HG03469 (cell line): ENCODE measurements at regions not wholly inside any gene's neighbourhood (a gene's known extent, or its start where the extent isn't known, plus 50 kb on each side); places are given as distances from the start of the nearest gene placed in this dataset.

Experiments
- ATAC-seq: cut with Tn5 transposase; IDR thresholded peaks from one replicate; pipeline ENCODE4 v1.9.1; 2021; ENCODE audit warnings: mild to moderate bottlenecking, moderate library complexity, moderate number of reproducible peaks; ENCODE audit not compliant: unreplicated experiment

- no peak for ATAC-seq
Observed at GRCh38 chr12:39127401-39127800, 222.0 kb upstream of the CPNE8 start.

DNA sequence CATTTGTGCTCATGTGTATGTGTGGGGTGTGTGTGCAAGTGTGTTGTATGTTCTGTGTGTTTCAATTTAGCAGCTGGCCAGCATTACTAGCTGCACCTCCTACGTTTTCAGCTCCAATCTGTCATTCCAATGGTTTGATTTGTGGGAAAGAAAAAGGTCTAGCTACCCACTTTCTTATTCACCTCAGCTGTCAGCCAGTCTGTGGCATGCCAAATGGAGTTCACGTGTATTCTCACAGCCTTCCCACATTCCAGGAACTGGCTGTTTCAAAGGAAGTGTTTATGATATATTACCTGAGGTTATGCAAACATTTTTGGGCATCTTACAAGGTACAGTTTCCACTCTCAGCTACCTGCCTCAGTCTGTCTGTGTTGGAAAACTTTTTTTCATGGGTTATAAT is 220.2 kb upstream of the CPNE8 start:
- ATAC-seq = no peak

DNA sequence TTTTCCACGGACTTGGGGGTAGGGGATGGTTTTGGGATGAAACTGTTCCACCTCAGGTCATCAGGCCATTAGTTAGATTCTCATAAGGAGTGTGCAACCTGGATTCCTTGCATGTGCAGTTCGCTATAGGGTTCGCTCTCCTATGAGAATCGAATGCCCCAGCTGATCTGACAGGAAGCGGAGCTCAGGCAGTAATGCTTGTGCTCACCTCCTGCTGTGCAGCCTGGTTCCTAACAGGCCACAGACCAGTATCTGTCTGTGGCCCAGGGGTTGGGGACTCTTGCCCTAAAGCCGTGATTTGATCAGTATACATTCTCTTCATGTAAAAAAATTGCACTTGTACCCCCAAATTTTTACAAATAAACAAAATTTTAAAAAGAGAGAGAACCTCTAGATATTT is 219.4 kb upstream of the CPNE8 start:
- no peak for ATAC-seq

DNA sequence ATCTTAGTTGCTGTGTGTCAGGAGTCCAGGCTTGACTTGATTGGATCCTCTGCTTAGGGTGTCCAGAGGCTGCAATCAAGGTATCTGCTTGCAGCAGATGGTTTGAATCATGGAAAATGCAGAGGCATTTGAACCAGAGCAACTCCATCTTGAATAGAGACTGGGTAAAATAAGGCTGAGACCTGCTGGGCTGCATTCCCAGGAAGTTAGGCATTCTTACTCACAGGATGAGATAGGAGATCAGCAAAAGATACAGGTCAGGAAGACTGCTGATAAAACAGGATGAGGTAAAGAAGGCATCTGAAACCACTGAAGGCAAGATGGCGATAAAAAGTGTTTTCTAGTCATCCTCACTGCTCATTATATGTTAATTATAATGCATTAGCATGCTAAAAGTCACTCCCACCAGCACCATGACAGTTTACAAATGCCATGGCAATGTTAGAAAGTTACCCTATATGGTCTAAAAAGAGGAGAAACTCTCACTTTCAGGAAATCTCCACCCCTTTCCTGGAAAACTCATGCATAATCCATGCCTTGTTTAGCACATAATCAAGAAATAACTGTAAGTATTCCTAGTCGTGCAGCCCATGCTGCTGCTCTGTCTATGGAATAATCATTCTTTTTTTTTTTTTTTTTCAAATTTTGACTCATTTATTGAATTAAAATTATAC is 218.3 kb upstream of the CPNE8 start:
- no peak for ATAC-seq

DNA sequence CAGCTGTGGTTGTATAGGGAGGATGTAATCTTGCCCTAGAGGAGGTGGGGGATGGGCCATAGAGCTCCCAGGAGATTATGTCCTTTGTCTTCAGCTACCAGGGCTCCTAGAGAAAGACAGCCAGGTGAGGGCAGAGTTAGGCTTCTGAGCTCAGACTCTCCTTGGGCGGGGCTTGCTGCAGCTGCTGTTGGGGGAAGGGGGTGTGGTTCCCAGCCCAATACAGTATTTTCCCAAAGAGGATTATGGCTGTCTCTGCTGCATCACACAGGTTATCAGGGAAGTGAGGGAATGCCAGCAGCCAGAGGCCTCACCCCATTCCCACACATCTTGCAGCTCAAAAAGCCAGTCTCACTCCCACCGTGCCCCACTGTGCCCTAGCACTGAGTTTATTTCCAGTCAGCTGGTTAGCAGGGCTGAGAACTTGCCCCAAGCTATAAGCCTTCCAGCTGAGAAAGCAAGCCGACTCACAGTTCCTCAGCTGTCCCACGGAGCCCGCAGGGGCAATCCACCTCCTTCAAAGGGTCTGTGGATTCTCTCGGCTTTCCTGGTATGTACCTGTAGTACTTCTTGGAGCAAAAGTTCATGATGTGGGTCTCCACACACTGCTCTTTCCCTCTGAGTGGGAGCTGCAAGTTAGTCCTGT is 217.3 kb upstream of the CPNE8 start:
- ATAC-seq = no peak

DNA sequence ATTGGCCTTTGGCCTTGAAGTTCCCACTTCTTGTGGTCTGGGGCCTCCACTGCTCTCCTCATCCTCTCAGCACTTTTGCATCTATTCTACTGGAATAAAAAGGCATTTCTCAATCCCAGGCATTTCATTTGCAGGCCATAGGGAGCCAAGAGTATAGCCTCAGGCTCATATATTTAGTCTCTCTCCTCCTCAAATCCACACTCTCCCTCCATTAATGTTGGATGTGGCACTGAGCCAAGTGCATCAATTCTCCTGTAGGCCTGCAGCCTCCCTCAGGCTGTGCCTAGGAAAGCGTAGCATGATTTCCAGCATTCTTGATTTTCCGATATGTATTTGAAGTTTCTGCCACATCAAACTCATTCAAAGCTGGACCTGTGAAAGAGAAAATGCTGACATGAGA is 211.5 kb upstream of the CPNE8 start:
- ATAC-seq = no peak

DNA sequence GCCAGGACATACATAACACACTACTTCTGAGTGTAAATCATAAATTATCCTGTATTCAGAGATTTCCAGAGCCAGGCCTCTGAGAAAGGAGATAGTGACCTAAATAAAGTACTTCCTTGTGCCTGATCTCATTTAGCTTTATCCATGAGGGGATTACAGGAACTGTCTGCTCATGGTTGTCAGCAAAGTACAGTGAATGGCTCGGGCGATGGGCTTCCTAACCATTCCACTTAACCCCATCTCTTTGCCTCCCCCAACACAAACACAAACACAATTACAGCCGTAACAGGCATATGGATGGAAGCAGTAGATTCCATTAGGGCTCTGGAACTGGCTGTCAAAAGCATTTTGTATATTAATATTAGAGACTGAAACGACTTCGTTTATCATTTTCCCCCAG is 206.7 kb upstream of the CPNE8 start:
- ATAC-seq = no peak

DNA sequence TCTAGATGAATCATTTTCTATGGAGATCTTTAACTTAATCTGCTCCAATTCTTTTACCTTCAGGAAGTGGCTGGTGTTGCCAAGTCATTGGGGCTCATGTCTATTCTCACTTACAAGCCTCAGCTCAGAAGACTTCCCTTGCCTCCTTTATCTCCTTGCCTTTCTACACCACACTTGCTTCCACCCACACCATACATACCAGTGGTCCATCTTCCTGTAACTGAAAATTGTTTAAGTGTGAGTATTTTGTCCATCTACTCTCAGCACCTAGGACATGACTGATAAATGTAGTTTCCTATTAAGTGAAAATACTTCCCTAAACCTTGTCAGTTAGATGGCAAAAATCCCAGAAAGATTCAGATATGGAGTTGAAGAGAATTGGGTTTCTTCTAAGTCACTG is 199.7 kb upstream of the CPNE8 start:
- no peak for ATAC-seq

DNA sequence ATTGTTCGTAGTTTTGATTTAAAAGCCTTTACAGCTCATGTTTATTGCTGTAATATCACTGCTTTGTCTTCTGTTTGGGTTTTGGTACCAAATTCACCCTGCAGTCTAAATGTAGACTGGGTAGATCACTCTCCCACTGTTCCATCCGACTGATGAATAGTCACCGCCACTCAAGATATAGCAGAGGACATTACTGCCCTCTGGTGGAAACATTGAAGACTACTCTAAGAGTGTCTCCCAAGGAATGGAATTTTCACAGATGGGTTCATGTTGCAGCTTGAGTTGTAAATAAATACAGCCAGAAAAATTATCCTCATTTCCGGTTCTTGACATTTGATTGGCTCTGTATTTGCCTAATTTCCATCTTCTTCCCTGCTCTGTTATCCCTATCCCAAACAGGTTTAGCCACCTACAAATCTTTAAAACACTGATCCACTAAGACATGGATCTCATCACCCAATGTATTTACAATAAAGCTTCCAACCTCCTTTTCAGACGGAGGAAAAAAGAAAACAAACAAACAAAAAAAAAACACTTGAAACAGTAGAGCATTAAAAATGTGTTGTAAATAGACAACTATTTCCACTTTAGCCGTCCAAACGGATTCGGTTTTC is 198.3 kb upstream of the CPNE8 start:
- peak; percentile 92 for ATAC-seq

DNA sequence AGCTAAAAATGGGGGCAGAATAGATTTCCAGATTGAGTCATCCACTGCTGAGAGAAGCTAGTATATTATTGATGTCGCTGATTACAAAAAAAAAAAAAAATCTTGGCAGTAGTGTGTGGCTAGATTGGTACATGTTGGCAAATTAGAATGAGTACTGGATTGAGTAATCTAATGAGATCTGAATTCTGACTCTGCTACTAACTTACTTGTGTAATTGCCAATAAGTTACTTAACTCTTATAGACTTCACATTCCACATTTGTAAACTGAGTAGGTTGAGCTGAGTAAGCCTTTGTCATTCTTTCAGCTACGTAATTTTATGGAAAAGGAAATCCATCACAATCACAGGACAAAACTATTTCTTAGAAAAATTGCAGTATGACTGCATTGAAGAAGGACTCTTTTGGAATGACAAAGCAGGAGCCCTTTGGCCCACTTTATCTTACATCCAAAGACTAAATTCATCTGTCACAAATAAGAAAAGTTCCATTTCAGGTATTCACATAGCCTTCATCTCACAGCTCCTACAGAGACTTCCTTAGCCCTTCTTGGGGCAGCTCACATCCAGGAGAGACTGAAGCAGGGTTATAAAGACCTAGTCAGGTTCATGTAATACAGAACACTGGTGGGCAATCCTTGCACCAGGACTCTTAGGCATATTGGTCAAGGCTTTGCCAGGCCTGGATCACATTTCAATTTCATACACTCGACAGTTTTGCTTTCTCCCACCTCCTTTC is 197.3 kb upstream of the CPNE8 start:
- ATAC-seq = no peak

GRCh38 chr12:39095636-39096330 is 190.4 kb upstream of the CPNE8 start:
- no peak for ATAC-seq

- no peak for ATAC-seq
Observed at GRCh38 chr12:39081910-39082309, 176.5 kb upstream of the CPNE8 start.

DNA sequence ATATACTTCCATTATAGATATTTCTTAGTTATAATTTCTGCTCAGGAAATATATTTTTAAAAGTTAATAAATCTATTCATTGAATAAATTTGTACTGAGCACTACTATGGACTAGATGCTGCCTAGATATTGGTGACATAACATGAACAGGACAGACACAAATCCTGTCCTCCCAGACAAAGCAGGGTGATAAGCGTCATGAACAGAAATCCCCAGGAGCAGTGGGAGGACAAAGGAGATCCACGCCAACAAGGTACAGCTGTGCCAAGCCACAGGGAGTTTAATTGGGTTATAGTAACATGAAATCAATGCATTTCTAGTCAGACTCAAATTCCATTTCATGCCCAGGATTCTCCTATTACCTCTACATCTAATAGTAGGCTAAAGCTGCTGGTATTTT is 171.8 kb upstream of the CPNE8 start:
- no peak for ATAC-seq

DNA sequence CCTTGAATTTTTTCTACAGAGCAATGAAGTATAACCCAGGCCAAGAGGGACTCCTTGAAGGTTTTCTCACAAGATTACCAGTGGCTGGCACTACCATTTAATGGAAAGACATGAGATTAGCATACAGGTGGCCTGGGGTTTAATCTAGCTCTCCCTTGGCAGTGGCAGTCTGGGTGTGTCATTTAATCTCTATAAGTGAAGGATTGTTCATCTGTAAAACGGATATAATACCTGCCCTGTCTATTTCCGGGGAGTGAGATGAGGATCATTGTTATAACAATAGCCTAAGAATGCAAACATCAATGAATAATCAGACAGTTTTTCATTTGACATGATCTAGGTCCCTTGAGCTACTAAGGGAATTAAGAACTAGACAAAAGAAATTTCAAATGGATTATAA is 168.7 kb upstream of the CPNE8 start:
- ATAC-seq = no peak

DNA sequence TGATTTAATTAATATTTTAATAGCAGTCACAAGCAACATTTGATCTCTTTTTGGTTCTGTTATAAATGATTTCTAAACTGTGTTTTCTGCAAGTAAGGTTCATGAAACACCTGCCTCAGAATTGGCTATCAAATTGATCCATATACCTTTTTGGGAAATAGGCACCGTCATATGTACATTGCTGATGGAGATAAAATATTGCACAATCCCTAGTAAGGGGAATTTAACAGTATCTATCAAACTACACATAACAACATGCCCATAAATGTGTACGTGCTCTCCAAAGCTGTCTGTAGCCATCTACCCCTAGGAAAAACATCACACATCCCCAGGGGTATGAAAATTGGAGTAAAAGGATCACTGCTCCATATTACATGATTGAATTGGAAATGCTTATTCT is 167.3 kb upstream of the CPNE8 start:
- no peak for ATAC-seq

GRCh38 chr12:39071611-39072010 is 166.2 kb upstream of the CPNE8 start:
- ATAC-seq = no peak

GRCh38 chr12:39070775-39071174 is 165.4 kb upstream of the CPNE8 start:
- ATAC-seq = no peak

GRCh38 chr12:39065455-39065854 is 160.1 kb upstream of the CPNE8 start:
- ATAC-seq = no peak

DNA sequence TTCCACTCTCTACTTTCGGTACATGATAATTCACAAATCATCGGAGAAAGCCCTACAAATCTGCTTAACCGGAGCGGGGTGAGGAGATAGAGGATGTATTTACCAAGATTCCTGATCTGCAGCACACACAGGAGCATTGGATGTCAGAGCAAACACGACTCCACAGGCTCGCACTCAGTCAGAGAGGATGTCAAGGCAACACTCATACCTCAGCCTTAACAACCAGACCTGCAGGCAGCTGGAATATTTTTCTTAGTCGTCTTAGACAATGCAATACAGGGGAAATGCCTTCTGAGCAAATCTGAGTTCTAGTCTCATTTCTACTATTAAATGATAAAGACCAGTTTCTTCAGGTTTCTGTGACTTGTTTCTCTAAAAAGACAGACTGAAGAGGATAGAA is 159.3 kb upstream of the CPNE8 start:
- ATAC-seq = no peak

DNA sequence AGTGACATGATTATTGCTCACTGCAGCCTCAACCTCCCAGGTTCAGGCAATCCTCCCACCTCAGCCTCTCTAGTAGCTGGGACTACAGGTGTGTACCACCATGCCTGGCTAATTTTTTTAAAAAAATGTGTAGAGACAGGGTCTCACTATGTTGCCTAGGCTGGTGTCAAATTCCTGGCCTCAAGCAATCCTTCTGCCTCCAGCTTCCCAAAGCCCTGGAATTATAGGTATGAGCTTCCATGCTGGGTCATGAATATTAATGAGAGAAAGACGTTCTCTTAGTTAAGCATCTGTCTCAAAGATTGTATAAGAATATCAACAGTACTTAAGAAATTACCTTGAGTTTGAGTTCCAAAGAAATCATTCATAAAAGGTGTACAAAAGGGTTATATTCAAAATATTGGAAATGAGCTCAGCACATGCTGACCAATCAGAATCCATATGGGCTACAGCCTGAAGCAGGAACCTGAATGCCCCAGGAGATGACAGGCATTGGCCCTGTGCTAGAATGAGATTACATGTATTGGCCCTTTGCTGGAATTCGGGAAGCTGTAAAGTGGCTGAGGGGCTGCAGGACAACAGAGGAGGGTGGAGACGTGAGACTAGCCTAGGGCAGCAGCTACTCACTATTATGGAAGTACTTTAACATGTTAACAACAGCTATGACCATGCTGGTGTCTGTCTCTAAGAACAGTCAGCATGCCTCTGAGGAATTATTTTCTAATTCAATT is 157.0 kb upstream of the CPNE8 start:
- no peak for ATAC-seq

DNA sequence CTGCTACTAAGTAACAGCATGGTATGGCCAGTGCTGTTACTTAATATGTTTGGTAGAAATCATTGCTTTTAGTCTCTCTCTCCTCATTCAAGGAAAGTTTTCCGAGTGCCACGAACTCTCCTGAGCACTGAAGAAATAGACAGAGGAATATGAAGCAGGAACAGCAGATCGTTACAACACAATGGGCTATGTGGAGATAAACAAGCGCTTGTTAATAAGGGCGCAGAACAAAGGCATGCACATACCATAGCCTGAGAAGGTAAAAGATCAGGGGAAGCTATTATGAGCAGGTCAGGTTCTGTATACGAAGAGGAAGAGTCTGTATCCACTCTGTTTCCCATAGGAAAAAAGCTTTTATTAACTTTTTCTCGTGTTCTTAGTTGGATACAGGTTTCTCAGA is 156.2 kb upstream of the CPNE8 start:
- no peak for ATAC-seq
